NB4 (cell line): ENCODE measurements at regions not wholly inside any gene's neighbourhood (a gene's known extent, or its start where the extent isn't known, plus 50 kb on each side); places are given as distances from the start of the nearest gene placed in this dataset.

ENCODE experiments used
- DNase-seq: peaks from one replicate; pipeline ENCODE4 v3.0.0; 2010; ENCODE audit warnings: low read depth
- H3K4me3 ChIP-seq: one replicate; pipeline ENCODE4 v1.5.1; 2011; ENCODE audit warnings: mild to moderate bottlenecking, low read depth, low read length, moderate library complexity
- MAX ChIP-seq: IDR thresholded peaks from 2 replicates; pipeline ENCODE4 v1.6.1; 2011; ENCODE audit warnings: low read depth, low read length
- MYC ChIP-seq: IDR thresholded peaks from 2 replicates; pipeline ENCODE4 v1.6.1; 2011; ENCODE audit warnings: low read depth, low read length
- POLR2A ChIP-seq: IDR thresholded peaks from 2 replicates; pipeline ENCODE4 v1.6.1; 2011; ENCODE audit warnings: mild to moderate bottlenecking; ENCODE audit not compliant: insufficient read length; ENCODE audit errors: extremely low read depth
- TF ChIP-seq, protein P1 (sequence below): IDR thresholded peaks from one replicate; pipeline ENCODE4 v1.5.1; 2012; ENCODE audit warnings: low read depth, low read length

- no peak for TF ChIP-seq POLR2A
- TF ChIP-seq MAX, result no peak
- TF ChIP-seq, protein P1, sequence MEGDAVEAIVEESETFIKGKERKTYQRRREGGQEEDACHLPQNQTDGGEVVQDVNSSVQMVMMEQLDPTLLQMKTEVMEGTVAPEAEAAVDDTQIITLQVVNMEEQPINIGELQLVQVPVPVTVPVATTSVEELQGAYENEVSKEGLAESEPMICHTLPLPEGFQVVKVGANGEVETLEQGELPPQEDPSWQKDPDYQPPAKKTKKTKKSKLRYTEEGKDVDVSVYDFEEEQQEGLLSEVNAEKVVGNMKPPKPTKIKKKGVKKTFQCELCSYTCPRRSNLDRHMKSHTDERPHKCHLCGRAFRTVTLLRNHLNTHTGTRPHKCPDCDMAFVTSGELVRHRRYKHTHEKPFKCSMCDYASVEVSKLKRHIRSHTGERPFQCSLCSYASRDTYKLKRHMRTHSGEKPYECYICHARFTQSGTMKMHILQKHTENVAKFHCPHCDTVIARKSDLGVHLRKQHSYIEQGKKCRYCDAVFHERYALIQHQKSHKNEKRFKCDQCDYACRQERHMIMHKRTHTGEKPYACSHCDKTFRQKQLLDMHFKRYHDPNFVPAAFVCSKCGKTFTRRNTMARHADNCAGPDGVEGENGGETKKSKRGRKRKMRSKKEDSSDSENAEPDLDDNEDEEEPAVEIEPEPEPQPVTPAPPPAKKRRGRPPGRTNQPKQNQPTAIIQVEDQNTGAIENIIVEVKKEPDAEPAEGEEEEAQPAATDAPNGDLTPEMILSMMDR, result no peak
- no peak for TF ChIP-seq MYC
- DNase-seq, result no peak
- H3K4me3 ChIP-seq, result no peak overlapping the region
Observed at GRCh38 chr5:90119531-90119971, 290.0 kb downstream of the CETN3 start.

DNA sequence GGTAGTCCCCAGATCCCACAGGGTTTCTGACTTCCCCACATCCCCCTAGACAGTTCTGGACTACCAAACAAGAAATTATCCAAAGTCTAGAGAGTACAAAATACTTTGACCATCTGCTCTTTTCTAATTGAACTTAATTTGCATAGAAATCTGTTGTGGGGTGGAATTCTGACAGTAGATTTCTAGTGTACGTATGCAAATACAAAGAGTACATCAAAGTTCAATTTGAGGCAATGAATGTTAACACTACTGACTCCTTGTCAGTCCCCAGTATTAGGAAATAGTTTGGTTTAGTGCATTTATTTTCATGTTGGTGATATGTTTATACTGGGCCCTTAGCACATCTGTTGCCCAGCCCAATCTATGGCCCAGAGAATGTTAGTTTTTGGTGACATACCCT, 292.6 kb downstream of the CETN3 start:
- TF ChIP-seq MAX, result no peak
- no peak for TF ChIP-seq POLR2A
- TF ChIP-seq, protein P1, result no peak
- no peak for TF ChIP-seq MYC
- no peak for DNase-seq
- H3K4me3 ChIP-seq, result no peak overlapping the region

DNA sequence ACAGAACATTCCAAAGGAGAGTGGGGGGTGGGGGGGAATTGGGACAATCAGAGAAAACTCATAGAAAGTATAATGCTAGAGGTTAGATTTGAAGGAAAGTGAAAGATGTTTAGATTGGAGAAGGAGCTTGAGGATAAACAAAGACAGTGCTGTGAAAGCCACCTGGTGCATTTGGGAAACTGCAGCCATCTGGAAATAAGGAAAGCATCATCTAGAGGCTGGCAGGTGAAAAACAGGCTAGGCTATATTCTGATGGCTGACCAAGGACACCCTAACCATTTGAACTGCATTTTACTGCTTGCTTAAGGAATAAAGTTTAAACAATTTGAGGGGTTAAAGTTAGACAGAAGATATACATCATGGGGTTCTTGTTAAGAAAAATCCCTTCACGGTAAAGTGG, 296.4 kb downstream of the CETN3 start:
- TF ChIP-seq MAX, result no peak
- TF ChIP-seq, protein P1, result no peak
- no peak for TF ChIP-seq POLR2A
- TF ChIP-seq MYC, result no peak
- no peak overlapping the region for H3K4me3 ChIP-seq
- DNase-seq, result no peak

DNA sequence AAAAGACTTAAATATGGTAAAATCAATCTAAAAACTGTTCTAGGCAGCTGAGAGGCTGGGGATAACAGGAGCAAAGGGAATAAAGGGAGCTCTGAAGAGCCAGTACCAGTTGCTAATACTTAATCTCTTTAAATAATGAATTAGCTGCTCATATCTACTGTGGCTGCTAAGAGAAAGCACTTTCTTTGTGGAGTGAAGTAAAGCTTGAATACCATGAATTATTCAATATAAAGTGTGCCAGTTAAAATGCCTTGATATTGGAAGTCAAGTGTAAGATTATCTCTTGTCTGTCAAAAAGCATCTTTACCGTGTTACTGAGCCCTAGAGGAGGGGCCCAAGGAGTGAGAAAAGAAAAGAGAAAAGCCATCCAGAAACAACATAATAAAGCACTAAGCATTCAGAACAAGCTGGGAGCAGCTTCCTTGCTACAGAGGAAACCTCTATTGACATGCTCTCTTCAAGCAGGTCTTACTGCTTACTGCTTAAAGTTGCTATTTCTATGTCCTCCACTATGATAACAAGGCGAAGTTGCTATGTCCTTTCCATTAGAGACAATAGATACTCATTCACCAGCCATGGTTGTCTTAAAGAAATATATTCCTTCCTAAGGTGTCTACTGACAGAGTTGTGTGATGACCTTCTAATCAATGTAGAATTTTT, 297.4 kb downstream of the CETN3 start:
- no peak for DNase-seq
- TF ChIP-seq MAX (no peak), POLR2A (no peak)
- TF ChIP-seq, protein P1, result no peak
- no peak overlapping the region for H3K4me3 ChIP-seq

DNA sequence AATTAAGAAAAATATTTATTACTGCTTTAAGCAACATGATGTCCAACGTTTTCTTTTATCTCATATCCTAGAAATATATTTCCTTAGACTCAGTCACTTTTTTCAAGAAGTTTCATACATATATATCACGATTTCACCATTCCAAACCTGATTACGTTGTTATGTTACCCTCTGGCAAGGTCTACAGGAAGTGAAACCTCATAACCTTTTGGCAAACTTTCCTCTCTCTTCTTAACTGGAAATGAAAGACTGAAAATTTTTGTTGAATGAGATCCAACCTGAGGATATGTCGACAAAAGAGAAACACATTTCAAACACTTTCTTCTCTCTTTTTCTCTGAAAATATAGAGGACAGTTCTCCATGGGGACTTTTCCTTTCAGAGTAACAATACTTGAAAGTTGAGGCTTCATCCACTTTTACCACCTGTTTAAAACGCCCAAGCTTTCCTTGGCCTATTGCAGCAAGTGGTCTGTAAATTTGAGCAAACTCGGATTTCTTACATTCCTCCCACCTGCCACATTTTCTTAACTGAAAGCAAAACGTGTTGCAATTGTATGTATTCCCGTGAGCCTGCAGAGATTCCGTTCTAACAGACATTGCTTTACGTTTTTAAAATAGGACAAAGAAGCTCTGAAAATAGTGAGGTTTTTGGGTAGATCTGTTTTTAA, 298.1 kb downstream of the CETN3 start:
- no peak for TF ChIP-seq MAX
- no peak for TF ChIP-seq MYC
- TF ChIP-seq POLR2A, result no peak
- TF ChIP-seq, protein P1, result no peak
- no peak overlapping the region for H3K4me3 ChIP-seq
- DNase-seq, result no peak
